ENCODE measurements at regions not wholly inside any gene's neighbourhood (a gene's known extent, or its start where the extent isn't known, plus 50 kb on each side); places are given as distances from the start of the nearest gene placed in this dataset.

DNA sequence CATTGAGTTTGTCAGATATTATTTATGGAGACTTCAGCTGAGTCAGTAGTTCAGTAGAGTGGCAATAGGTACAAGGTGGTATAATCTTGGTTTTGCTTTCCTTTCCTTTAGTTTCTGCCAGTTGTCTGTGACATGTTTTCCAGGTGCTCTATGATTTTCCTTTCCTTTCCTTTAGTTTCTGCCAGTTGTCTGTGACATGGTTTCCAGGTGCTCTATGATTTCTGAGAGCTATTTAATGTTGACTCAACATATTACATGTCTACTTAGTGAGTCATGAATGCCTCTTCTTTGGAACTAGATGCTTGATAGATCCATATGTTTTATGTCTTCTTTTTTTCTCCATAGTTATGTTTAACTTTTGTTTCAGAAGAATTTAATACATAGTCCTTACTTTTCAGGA is 186.4 kb upstream of the DEFB112 start:
- in situ Hi-C loops (cut with MboI; ENCODE audit: low pct_ligation_motif_present in 1 of 4, low pct_unique_long_range_greater_than_20kb in 1 of 4, low sequenced_read_pairs in 3 of 4) (no loop called here), intact Hi-C loops (cut with DNase I; ENCODE audit: low total_unique reads) (no loop called here)
- DNase-seq = no peak
- TF ChIP-seq, protein P1, sequence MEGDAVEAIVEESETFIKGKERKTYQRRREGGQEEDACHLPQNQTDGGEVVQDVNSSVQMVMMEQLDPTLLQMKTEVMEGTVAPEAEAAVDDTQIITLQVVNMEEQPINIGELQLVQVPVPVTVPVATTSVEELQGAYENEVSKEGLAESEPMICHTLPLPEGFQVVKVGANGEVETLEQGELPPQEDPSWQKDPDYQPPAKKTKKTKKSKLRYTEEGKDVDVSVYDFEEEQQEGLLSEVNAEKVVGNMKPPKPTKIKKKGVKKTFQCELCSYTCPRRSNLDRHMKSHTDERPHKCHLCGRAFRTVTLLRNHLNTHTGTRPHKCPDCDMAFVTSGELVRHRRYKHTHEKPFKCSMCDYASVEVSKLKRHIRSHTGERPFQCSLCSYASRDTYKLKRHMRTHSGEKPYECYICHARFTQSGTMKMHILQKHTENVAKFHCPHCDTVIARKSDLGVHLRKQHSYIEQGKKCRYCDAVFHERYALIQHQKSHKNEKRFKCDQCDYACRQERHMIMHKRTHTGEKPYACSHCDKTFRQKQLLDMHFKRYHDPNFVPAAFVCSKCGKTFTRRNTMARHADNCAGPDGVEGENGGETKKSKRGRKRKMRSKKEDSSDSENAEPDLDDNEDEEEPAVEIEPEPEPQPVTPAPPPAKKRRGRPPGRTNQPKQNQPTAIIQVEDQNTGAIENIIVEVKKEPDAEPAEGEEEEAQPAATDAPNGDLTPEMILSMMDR (IDR thresholded peaks at IDR 0.05) = no peak
- TF ChIP-seq POLR2A (IDR thresholded peaks at IDR 0.05) = no peak
- no peak for TF ChIP-seq POLR2AphosphoS5 (IDR thresholded peaks at IDR 0.05)
- TF ChIP-seq EP300 (IDR thresholded peaks at IDR 0.05; ENCODE audit: low read depth) = no peak
- H3K27me3 ChIP-seq = no peaks in the 10 kb centered on the region
- no peak overlapping the region for H3K4me3 ChIP-seq
- H3K36me3 ChIP-seq = no peaks in the 10 kb centered on the region
- H3K27ac ChIP-seq = no peak overlapping the region
- H3K4me1 ChIP-seq = no peaks in the 10 kb centered on the region
- no peaks in the 10 kb centered on the region for H3K9me3 ChIP-seq

DNA sequence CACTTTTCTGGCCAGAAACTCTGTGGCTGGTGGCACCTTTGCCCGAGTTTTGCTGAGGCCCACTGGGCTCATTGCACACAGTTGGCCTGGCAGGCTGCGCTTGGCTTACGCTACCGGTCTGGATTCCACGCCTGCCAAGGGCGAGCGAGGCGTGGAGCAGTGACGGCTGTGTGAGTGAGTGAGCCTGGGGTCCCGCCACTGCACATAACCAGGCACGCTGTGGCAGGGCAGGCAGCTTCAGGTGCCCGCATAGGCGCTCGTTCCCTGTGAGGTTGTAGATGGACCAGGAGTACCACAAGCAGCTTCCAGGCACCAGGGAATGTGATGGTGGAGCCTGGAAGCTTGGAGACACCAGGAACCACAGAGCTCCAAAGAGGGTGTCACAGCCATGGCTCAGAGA is 190.1 kb upstream of the DEFB112 start:
- DNase-seq = no peak
- in situ Hi-C loops (cut with MboI; ENCODE audit: low pct_ligation_motif_present in 1 of 4, low pct_unique_long_range_greater_than_20kb in 1 of 4, low sequenced_read_pairs in 3 of 4) = no loop called here
- no peaks in the 10 kb centered on the region for H3K4me1 ChIP-seq

DNA sequence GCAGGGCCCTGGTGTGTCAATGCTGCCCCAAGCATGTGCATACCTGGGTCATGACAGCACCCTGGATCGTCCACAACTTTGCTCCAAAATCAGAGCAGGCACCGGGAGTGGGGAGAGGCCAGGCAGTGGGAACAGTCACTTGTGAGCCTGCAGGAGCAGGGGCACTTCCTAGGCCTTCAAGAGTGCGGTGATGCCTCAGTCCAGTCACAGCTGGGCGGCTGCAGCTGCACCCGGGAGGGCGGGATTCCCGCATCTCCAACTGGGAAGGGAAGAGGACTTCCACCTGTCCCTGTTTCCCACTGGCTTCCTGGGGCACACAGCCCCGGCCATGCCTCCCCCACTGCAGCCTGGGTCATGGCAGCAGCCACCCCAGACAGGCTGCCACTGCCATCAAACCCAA is 191.3 kb upstream of the DEFB112 start:
- Histone ChIP-seq H3K27me3 (no peaks in the 10 kb centered on the region), H3K4me3 (no peak overlapping the region), H3K4me1 (no peaks in the 10 kb centered on the region), H3K9me3 (no peaks in the 10 kb centered on the region), H3K27ac (no peak overlapping the region), H3K36me3 (no peaks in the 10 kb centered on the region)
- WGBS, 2 donors (ENCODE audit: low coverage in 1 of 2) = 90% methylated on average over 8 of the region's 8 CpGs; no CpG with 5 or more reads in 1 of the 2 donors
- no peak for DNase-seq
- in situ Hi-C loops (cut with MboI; ENCODE audit: low pct_ligation_motif_present in 1 of 4, low pct_unique_long_range_greater_than_20kb in 1 of 4, low sequenced_read_pairs in 3 of 4) = no loop called here
- intact Hi-C loops (cut with DNase I; ENCODE audit: low total_unique reads) = no loop called here
- TF ChIP-seq, protein P1 (IDR thresholded peaks at IDR 0.05) = no peak
- TF ChIP-seq EP300 (IDR thresholded peaks at IDR 0.05; ENCODE audit: low read depth) (no peak), POLR2A (IDR thresholded peaks at IDR 0.05) (no peak)

More for the DNA sequence above, 190.1 kb upstream of the DEFB112 start:
- H3K9me3 ChIP-seq = no peaks in the 10 kb centered on the region
- WGBS, 2 donors (ENCODE audit: low coverage in 1 of 2) = 93 to 96% methylated on average over 5 to 14 of the region's 14 CpGs
- TF ChIP-seq POLR2A (IDR thresholded peaks at IDR 0.05) (no peak), EP300 (IDR thresholded peaks at IDR 0.05; ENCODE audit: low read depth) (no peak), POLR2AphosphoS5 (IDR thresholded peaks at IDR 0.05) (no peak)
- TF ChIP-seq, protein P1 (IDR thresholded peaks at IDR 0.05) = no peak
- H3K27me3 ChIP-seq = no peaks in the 10 kb centered on the region
- no peak overlapping the region for H3K4me3 ChIP-seq
- intact Hi-C loops (cut with DNase I; ENCODE audit: low total_unique reads) = no loop called here
- H3K36me3 ChIP-seq = no peaks in the 10 kb centered on the region
- H3K27ac ChIP-seq = no peak overlapping the region

DNA sequence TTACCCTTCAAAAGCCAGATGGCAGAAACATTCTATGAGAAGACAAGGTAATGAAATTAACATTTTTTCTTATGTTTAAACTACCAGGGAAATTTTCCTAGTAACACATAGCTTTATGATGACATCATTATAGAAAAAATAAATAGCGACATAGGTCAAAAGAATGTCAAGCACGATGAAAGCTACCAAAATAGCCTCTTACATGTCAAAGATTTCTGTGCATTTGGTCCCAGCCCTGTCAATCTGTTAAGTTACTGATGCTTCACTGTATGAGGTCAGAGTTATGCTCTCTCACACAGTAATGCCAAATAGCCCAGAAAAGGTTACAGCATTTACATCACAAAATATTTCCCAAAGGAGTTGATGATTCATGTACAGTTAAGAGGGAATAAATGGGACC is 199.8 kb upstream of the DEFB112 start:
- intact Hi-C loops (cut with DNase I; ENCODE audit: low total_unique reads) (no loop called here), in situ Hi-C loops (cut with MboI; ENCODE audit: low pct_ligation_motif_present in 1 of 4, low pct_unique_long_range_greater_than_20kb in 1 of 4, low sequenced_read_pairs in 3 of 4) (no loop called here)
- TF ChIP-seq POLR2AphosphoS5 (IDR thresholded peaks at IDR 0.05) (no peak), EP300 (IDR thresholded peaks at IDR 0.05; ENCODE audit: low read depth) (no peak), POLR2A (IDR thresholded peaks at IDR 0.05) (no peak)
- TF ChIP-seq, protein P1 (IDR thresholded peaks at IDR 0.05) = no peak
- Histone ChIP-seq H3K36me3 (no peaks in the 10 kb centered on the region), H3K9me3 (no peaks in the 10 kb centered on the region), H3K27ac (no peak overlapping the region), H3K27me3 (no peaks in the 10 kb centered on the region), H3K4me3 (no peak overlapping the region), H3K4me1 (no peaks in the 10 kb centered on the region)
- WGBS, 2 donors (ENCODE audit: low coverage in 1 of 2) = 62 to 63% methylated on average over 2 of the region's 2 CpGs
- DNase-seq = no peak
